H9 (cell line): ENCODE measurements at regions not wholly inside any gene's neighbourhood (a gene's known extent, or its start where the extent isn't known, plus 50 kb on each side); places are given as distances from the start of the nearest gene placed in this dataset.

ENCODE experiments used
- DNase-seq: peaks from one replicate; pipeline ENCODE4 v3.0.0-alpha.2; 2017
- H2AFZ ChIP-seq: one replicate; pipeline ENCODE4 v1.6.1; 2013; ENCODE audit warnings: mild to moderate bottlenecking, low read length, control low read depth, moderate library complexity
- H2AK5ac ChIP-seq: 2 replicates; pipeline ENCODE4 v1.6.1; 2013; ENCODE audit warnings: low read length, control low read depth, mixed read lengths; ENCODE audit not compliant: insufficient read length
- H2BK120ac ChIP-seq: one replicate; pipeline ENCODE4 v1.6.1; 2013; ENCODE audit warnings: low read depth, mild to moderate bottlenecking, low read length, control low read depth, inconsistent platforms; ENCODE audit not compliant: poor library complexity, severe bottlenecking
- H2BK12ac ChIP-seq: 2 replicates; pipeline ENCODE4 v1.6.1; 2013; ENCODE audit warnings: low read length, control low read depth, mixed read lengths, low read depth; ENCODE audit not compliant: insufficient read length
- H2BK15ac ChIP-seq: 2 replicates; pipeline ENCODE4 v1.6.1; 2013; ENCODE audit warnings: low read depth, low read length, control low read depth
- H2BK20ac ChIP-seq: one replicate; pipeline ENCODE4 v1.6.1; 2013; ENCODE audit warnings: low read depth, mild to moderate bottlenecking, low read length, control low read depth, inconsistent platforms; ENCODE audit not compliant: poor library complexity, severe bottlenecking
- H2BK5ac ChIP-seq: 2 replicates; pipeline ENCODE4 v1.6.1; 2013; ENCODE audit warnings: low read length, control low read depth, mixed read lengths; ENCODE audit not compliant: insufficient read length
- H3K14ac ChIP-seq: 2 replicates; pipeline ENCODE4 v1.6.1; 2013; ENCODE audit warnings: low read length, control low read depth; ENCODE audit not compliant: insufficient read depth
- H3K18ac ChIP-seq: 2 replicates; pipeline ENCODE4 v1.6.1; 2013; ENCODE audit warnings: low read depth, mild to moderate bottlenecking, mixed read lengths, low read length, control low read depth; ENCODE audit not compliant: insufficient read length
- H3K23ac ChIP-seq: 2 replicates; pipeline ENCODE4 v1.6.1; 2013; ENCODE audit warnings: low read length, control low read depth, mixed read lengths, low read depth; ENCODE audit not compliant: insufficient read length
- H3K23me2 ChIP-seq: 2 replicates; pipeline ENCODE4 v1.6.1; 2013; ENCODE audit warnings: low read depth, mild to moderate bottlenecking, mixed read lengths, low read length, control low read depth; ENCODE audit not compliant: insufficient read length, poor library complexity, severe bottlenecking
- H3K27ac ChIP-seq: 2 replicates; pipeline ENCODE4 v1.5.1; 2013; ENCODE audit warnings: low read length, control low read depth, mixed read lengths, low read depth; ENCODE audit not compliant: insufficient read length
- H3K27me3 ChIP-seq: 2 replicates; pipeline ENCODE4 v1.6.1; 2013; ENCODE audit warnings: low read length, control low read depth, inconsistent platforms; ENCODE audit not compliant: insufficient read depth
- H3K4ac ChIP-seq: 2 replicates; pipeline ENCODE4 v1.6.1; 2013; ENCODE audit warnings: low read depth, mild to moderate bottlenecking, control low read depth, inconsistent platforms, low read length, moderate library complexity
- H3K4me1 ChIP-seq: 2 replicates; pipeline ENCODE4 v1.6.1; 2013; ENCODE audit warnings: low read length, control low read depth, inconsistent platforms; ENCODE audit not compliant: insufficient read depth
- H3K4me2 ChIP-seq: 2 replicates; pipeline ENCODE4 v1.6.1; 2013; ENCODE audit warnings: low read length, control low read depth, mixed read lengths; ENCODE audit not compliant: insufficient read length, insufficient read depth
- H3K56ac ChIP-seq: 2 replicates; pipeline ENCODE4 v1.6.1; 2013; ENCODE audit warnings: low read depth, mild to moderate bottlenecking, mixed read lengths, low read length, control low read depth; ENCODE audit not compliant: insufficient read length
- H3K79me1 ChIP-seq: 2 replicates; pipeline ENCODE4 v1.6.1; 2013; ENCODE audit warnings: low read depth, mild to moderate bottlenecking, moderate library complexity, low read length, control low read depth, inconsistent platforms; ENCODE audit not compliant: insufficient read depth, poor library complexity, severe bottlenecking
- H3K79me2 ChIP-seq: 2 replicates; pipeline ENCODE4 v1.6.1; 2013; ENCODE audit warnings: low read length, control low read depth, inconsistent platforms; ENCODE audit not compliant: insufficient read depth
- H3K9ac ChIP-seq: 2 replicates; pipeline ENCODE4 v1.6.1; 2013; ENCODE audit warnings: low read length, control low read depth, mixed read lengths; ENCODE audit not compliant: insufficient read length; ENCODE audit errors: extremely low read depth
- H3K9me3 ChIP-seq: one replicate; pipeline ENCODE4 v1.6.1; 2013; ENCODE audit warnings: low read depth, low read length, inconsistent platforms; ENCODE audit not compliant: control insufficient read depth
- H3T11ph ChIP-seq: one replicate; pipeline ENCODE4 v1.6.1; 2013; ENCODE audit warnings: mild to moderate bottlenecking, low read length, control low read depth, inconsistent platforms
- H4K20me1 ChIP-seq: one replicate; pipeline ENCODE4 v1.6.1; 2013; ENCODE audit not compliant: control insufficient read depth, insufficient read length, insufficient read depth
- H4K5ac ChIP-seq: 2 replicates; pipeline ENCODE4 v1.6.1; 2013; ENCODE audit warnings: low read depth, mild to moderate bottlenecking, mixed read lengths, low read length, control low read depth; ENCODE audit not compliant: insufficient read length
- H4K8ac ChIP-seq: replicated peaks from 2 replicates; pipeline ENCODE4 v1.6.1; 2013; ENCODE audit warnings: low read length, control low read depth, mixed read lengths, low read depth; ENCODE audit not compliant: insufficient read length
- H4K91ac ChIP-seq: 2 replicates; pipeline ENCODE4 v1.6.1; 2013; ENCODE audit warnings: low read depth, mild to moderate bottlenecking, moderate library complexity, mixed read lengths, low read length, control low read depth; ENCODE audit not compliant: insufficient read length
- H3K27ac Mint-ChIP-seq, 3 experiments: 2 replicates in 2 of 3; 3 replicates in 1 of 3; pipeline ENCODE4 v1.8.0; 2020 to 2021; ENCODE audit warnings: mixed read lengths in 3 of 3, mild to moderate bottlenecking in 1 of 3, moderate library complexity in 1 of 3
- H3K27me3 Mint-ChIP-seq: 2 replicates; pipeline ENCODE4 v1.8.0; 2021; ENCODE audit warnings: low read depth, mild to moderate bottlenecking, moderate library complexity, mixed read lengths
- H3K36me3 Mint-ChIP-seq, 3 experiments: 2 replicates in 2 of 3; 3 replicates in 1 of 3; pipeline ENCODE4 v1.8.0; 2020 to 2021; ENCODE audit warnings: low read depth in 3 of 3, mixed read lengths in 3 of 3; ENCODE audit not compliant: insufficient read depth in 1 of 3
- H3K4me1 Mint-ChIP-seq, 2 experiments: 2 replicates each; pipeline ENCODE4 v1.8.0; 2020; ENCODE audit warnings: mixed read lengths in 2 of 2
- H3K4me3 Mint-ChIP-seq, 2 experiments: 2 replicates in 1 of 2; 3 replicates in 1 of 2; pipeline ENCODE4 v1.8.0; 2020 to 2021; ENCODE audit warnings: mild to moderate bottlenecking in 2 of 2, mixed read lengths in 2 of 2, moderate library complexity in 1 of 2
- H3K9me3 Mint-ChIP-seq, 2 experiments: 2 replicates in 1 of 2; 3 replicates in 1 of 2; pipeline ENCODE4 v1.8.0; 2020; ENCODE audit warnings: mild to moderate bottlenecking in 2 of 2, mixed read lengths in 2 of 2, moderate library complexity in 1 of 2
- CTCF ChIP-seq: fragments of 200-600 bp; sonication (generic); conservative IDR thresholded peaks from 3 replicates; pipeline ENCODE4 v1.8.0; 2021; ENCODE audit warnings: antibody characterized with exemption, mild to moderate bottlenecking
- WGBS: extraction: QIAGEN DNeasy Blood & Tissue Kit; methylation state at CpG from one replicate; pipeline ENCODE4 v1.1.7; 2013; ENCODE audit warnings: missing lambda C conversion rate, low lambda C conversion rate, mixed read lengths; ENCODE audit not compliant: insufficient read length; ENCODE audit errors: extremely low coverage; 5-methylcytosine and 5-hydroxymethylcytosine counted together

- Histone ChIP-seq H4K91ac (no peak overlapping the region), H2BK20ac (no peak overlapping the region), H3K27me3 (no peaks in the 10 kb centered on the region), H3K14ac (no peak overlapping the region), H4K20me1 (no peaks in the 10 kb centered on the region), H3T11ph (no peak overlapping the region), H3K79me2 (no peaks in the 10 kb centered on the region), H3K23me2 (no peaks in the 10 kb centered on the region), H3K27ac (no peak overlapping the region), H2AK5ac (no peak overlapping the region), H4K8ac (no peak overlapping the region), H3K9me3 (no peaks in the 10 kb centered on the region), H3K4me2 (no peak overlapping the region), H2BK5ac (no peak overlapping the region), H4K5ac (no peak overlapping the region), H3K79me1 (no peaks in the 10 kb centered on the region), H3K4ac (no peak overlapping the region), H2AFZ (no peak overlapping the region), H3K56ac (no peak overlapping the region), H3K18ac (no peak overlapping the region), H2BK15ac (no peak overlapping the region), H3K9ac (no peak overlapping the region), H2BK12ac (no peak overlapping the region), H2BK120ac (no peak overlapping the region), H3K23ac (no peak overlapping the region), H3K4me1 (no peaks in the 10 kb centered on the region; the same call in 1 of the 2 replicates)
- H3K27ac Mint-ChIP-seq = 0 out of 7 replicates have a peak overlapping the region, but pooled peaks of 1 of the 3 experiments have one; percentile 21
- DNase-seq = no peak
- H3K36me3 Mint-ChIP-seq = no peaks in the 10 kb centered on the region
- peaks cover 8 to 9% of the 10 kb centered on the region in 2 experiments for H3K4me1 Mint-ChIP-seq
- H3K9me3 Mint-ChIP-seq = no peaks in the 10 kb centered on the region; a peak in 1 of 5 replicates
- no peak for TF ChIP-seq CTCF
- H3K4me3 Mint-ChIP-seq = no peak overlapping the region
- WGBS = no CpG with 5 or more reads among the region's 4 CpGs
- no peaks in the 10 kb centered on the region for H3K27me3 Mint-ChIP-seq
Measured at GRCh38 chr17:71398800-71399219, 722.0 kb upstream of the SOX9 start.
